ENCODE measurements at regions not wholly inside any gene's neighbourhood (a gene's known extent, or its start where the extent isn't known, plus 50 kb on each side); places are given as distances from the start of the nearest gene placed in this dataset.
A peak's percentile ranks its signal among the peaks of the same experiment; 100 is the strongest.

DNA sequence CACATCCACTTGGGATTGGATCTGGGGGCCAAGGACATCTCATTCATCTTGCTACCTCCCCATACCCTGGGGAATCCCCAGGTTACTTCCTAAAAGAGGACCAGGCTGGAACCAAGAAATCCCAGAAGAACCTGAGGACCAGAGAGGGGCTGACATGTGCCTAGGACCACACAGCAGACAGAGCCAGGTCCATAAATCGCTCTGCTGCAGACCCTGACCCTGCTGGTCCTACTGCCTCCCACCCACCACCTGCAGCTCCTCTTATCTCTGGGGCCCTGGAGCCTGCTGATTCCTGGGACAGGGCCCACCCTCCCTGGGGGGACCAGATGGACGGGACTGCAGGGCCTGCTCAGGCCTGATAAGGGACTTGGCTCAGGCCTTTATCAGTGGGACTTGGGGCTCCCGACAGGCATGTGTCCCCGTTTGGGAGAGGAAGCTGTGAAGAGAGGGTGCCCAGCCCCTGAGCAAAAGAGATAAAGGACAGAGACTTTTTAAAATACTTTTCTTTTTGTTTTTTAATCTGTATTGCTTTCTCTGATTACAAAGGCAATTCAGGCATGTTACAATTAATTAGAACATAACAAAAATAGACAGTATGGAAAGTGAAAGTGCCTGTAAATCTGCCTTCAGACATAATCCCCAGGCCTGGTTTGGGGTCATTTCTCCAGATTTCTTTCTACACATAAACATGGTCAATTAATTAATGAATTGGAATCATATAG is 101.3 kb upstream of the LARP1 start:
- Histone ChIP-seq H2AFZ (ENCODE audit: low read length) (no peak overlapping the region; the same call in 1 of the 2 replicates), H2AK5ac (ENCODE audit: low read depth, low read length) (no peak overlapping the region)
- TF ChIP-seq CTBP2 (IDR thresholded peaks at IDR 0.05; ENCODE audit: borderline replicate concordance, insufficient read depth, insufficient read length, low read length) = no peak
- no peak for TF ChIP-seq PHF8 (conservative IDR thresholded peaks at IDR 0.05; ENCODE audit: low read depth, low read length)
- no peak for TF ChIP-seq SAP30 (IDR thresholded peaks at IDR 0.05; ENCODE audit: insufficient read depth, insufficient replicate concordance, low read length)
- TF ChIP-seq FOSL1 (IDR thresholded peaks at IDR 0.05; ENCODE audit: insufficient read depth, low read depth, low read length) = no peak
- no peak for TF ChIP-seq POU5F1 (IDR thresholded peaks at IDR 0.05; ENCODE audit: low read depth, low read length)
- TF ChIP-seq RNF2 (IDR thresholded peaks at IDR 0.05; ENCODE audit: borderline replicate concordance, low read depth, low read length, missing control alignments, poor library complexity, severe bottlenecking) = no peak

More for the DNA sequence above, 101.3 kb upstream of the LARP1 start:
- Histone ChIP-seq H2BK120ac (replicated peaks; ENCODE audit: low read depth, low read length) (no peak overlapping the region), H3K36me3 (ENCODE audit: control insufficient read depth in 2 of 4, insufficient read depth in 4 of 4, low read length in 3 of 4) (no peaks in the 10 kb centered on the region), H3K27ac (ENCODE audit: low read depth, low read length) (no peak overlapping the region), H3K18ac (ENCODE audit: extremely low read depth, low read length) (no peak overlapping the region), H3K79me1 (ENCODE audit: low read depth, low read length) (no peaks in the 10 kb centered on the region), H3K23me2 (ENCODE audit: low read depth, low read length) (no peaks in the 10 kb centered on the region), H3K4me2 (ENCODE audit: insufficient read depth in 1 of 2, low read depth in 2 of 2, low read length in 2 of 2) (no peak overlapping the region), H3K9me3 (ENCODE audit: insufficient read depth in 2 of 2, low read depth in 1 of 2, low read length in 1 of 2) (no peaks in the 10 kb centered on the region), H2BK5ac (ENCODE audit: low read depth, low read length) (0 out of 2 replicates have a peak overlapping the region, but pooled peaks have one; percentile 46), H2BK20ac (ENCODE audit: low read length) (no peak overlapping the region), H3K27me3 (replicated peaks in 1 of 4; ENCODE audit: control insufficient read depth in 3 of 4, extremely low read depth in 1 of 4, insufficient read depth in 3 of 4, low read length in 3 of 4) (no peaks in the 10 kb centered on the region), H4K20me1 (replicated peaks in 1 of 2; ENCODE audit: control insufficient read depth in 1 of 2, insufficient read depth in 2 of 2, low read length in 2 of 2) (no peaks in the 10 kb centered on the region), H3K4me1 (replicated peaks in 1 of 4; ENCODE audit: control insufficient read depth in 3 of 4, insufficient read depth in 4 of 4, low read length in 3 of 4) (peaks cover 0 to 7% (median 2%) of the 10 kb centered on the region in 4 experiments; a peak in 2 of 7 replicates), H3K14ac (ENCODE audit: insufficient read length) (no peak overlapping the region), H3K79me2 (ENCODE audit: control insufficient read depth in 1 of 2, insufficient read depth in 2 of 2, low read length in 2 of 2) (no peaks in the 10 kb centered on the region), H3K4ac (replicated peaks; ENCODE audit: insufficient read length, low read depth, low read length) (no peak overlapping the region), H2BK12ac (ENCODE audit: low read depth, low read length) (no peak overlapping the region), H3K23ac (ENCODE audit: insufficient read length) (no peak overlapping the region), H2BK15ac (ENCODE audit: low read length) (no peak overlapping the region), H3K9ac (replicated peaks in 1 of 4; ENCODE audit: extremely low read depth in 1 of 4, low read depth in 3 of 4, low read length in 3 of 4) (no peak overlapping the region), H4K5ac (ENCODE audit: insufficient read length, low read depth, low read length) (no peak overlapping the region), H4K91ac (replicated peaks; ENCODE audit: insufficient read length, low read length) (no peak overlapping the region), H3K56ac (replicated peaks; ENCODE audit: insufficient read length, low read depth, low read length) (no peak overlapping the region), H3K4me3 (ENCODE audit: extremely low read depth in 1 of 4, insufficient read depth in 2 of 4, low read depth in 3 of 4, low read length in 4 of 4) (no peak overlapping the region), H4K8ac (ENCODE audit: extremely low read depth, insufficient read depth, low read length) (no peak overlapping the region)
- no peak for FAIRE-seq
- ChIA-PET POLR2A (ENCODE audit: partially characterized antibody) (interaction anchor here (1.1 kb wide), 1 partner anchor 203 kb away, joined by 3 read pairs; no protein-coding TSS in a partner anchor), CTCF (ENCODE audit: partially characterized antibody) (interaction anchor here (0.6 to 2.5 kb wide), 7 partner anchors 21 to 157 kb away, joined by 3 to 8 read pairs (median 4); no protein-coding TSS in a partner anchor)
- DNase-seq (ENCODE audit: low read depth in 1 of 2, low spot score in 2 of 2) = no peak
- 89% methylated on average over 4 of the region's 4 CpGs; no CpG with 5 or more reads in 1 of the 2 experiments for WGBS, 2 experiments (ENCODE audit: extremely low coverage in 1 of 2, insufficient coverage in 1 of 2, insufficient read length in 1 of 2, insufficient replicate concordance in 2 of 2, low coverage in 1 of 2, low lambda C conversion rate in 2 of 2, missing lambda C conversion rate in 1 of 2)
